ENCODE measurements at regions not wholly inside any gene's neighbourhood (a gene's known extent, or its start where the extent isn't known, plus 50 kb on each side); places are given as distances from the start of the nearest gene placed in this dataset.
"Not testable (repeated sequence)": the region's sequence is repeated elsewhere in the genome, so short reads cannot be mapped to it uniquely, and the experiment has no call there.

GRCh38 chr2:126222278-126222677 lies 433.7 kb upstream of the GYPC start:
- no peak for DNase-seq (ENCODE audit: low read depth in 2 of 2)

- no peak for DNase-seq (ENCODE audit: low read depth in 2 of 2)
Measured at GRCh38 chr2:126224776-126225175, 431.2 kb upstream of the GYPC start.

- no peak for DNase-seq (ENCODE audit: low read depth in 2 of 2)
Measured at GRCh38 chr2:126227250-126227649, 428.7 kb upstream of the GYPC start.

- DNase-seq (ENCODE audit: low read depth in 2 of 2), result no peak
Measured at GRCh38 chr2:126228531-126228930, 427.4 kb upstream of the GYPC start.

GRCh38 chr2:126238251-126238650 lies 417.7 kb upstream of the GYPC start:
- no peak for DNase-seq (ENCODE audit: low read depth in 2 of 2)

- DNase-seq (ENCODE audit: low read depth in 2 of 2), result no peak
Measured at GRCh38 chr2:126239320-126239955, 416.5 kb upstream of the GYPC start.

GRCh38 chr2:126241001-126241400 lies 415.0 kb upstream of the GYPC start:
- DNase-seq (ENCODE audit: low read depth in 2 of 2), result no peak

- DNase-seq (ENCODE audit: low read depth in 2 of 2), result no peak
Measured at GRCh38 chr2:126241411-126241810, 414.5 kb upstream of the GYPC start.

- DNase-seq (ENCODE audit: low read depth in 2 of 2), result no peak
Measured at GRCh38 chr2:126244937-126245336, 411.0 kb upstream of the GYPC start.

- DNase-seq (ENCODE audit: low read depth in 2 of 2), result no peak
Measured at GRCh38 chr2:126253669-126254068, 402.3 kb upstream of the GYPC start.

- DNase-seq (ENCODE audit: low read depth in 2 of 2), result no peak
Measured at GRCh38 chr2:126264625-126265024, 391.3 kb upstream of the GYPC start.

GRCh38 chr2:126269911-126270310 lies 386.0 kb upstream of the GYPC start:
- DNase-seq (ENCODE audit: low read depth in 2 of 2), result no peak

- DNase-seq (ENCODE audit: low read depth in 2 of 2), result no peak
Measured at GRCh38 chr2:126270587-126270986, 385.4 kb upstream of the GYPC start.

GRCh38 chr2:126272401-126272800 lies 383.6 kb upstream of the GYPC start:
- DNase-seq (ENCODE audit: low read depth in 2 of 2), result no peak

GRCh38 chr2:126275098-126275497 lies 380.9 kb upstream of the GYPC start:
- DNase-seq (ENCODE audit: low read depth in 2 of 2), result no peak

GRCh38 chr2:126276268-126276667 lies 379.7 kb upstream of the GYPC start:
- not testable (repeated sequence) for DNase-seq (ENCODE audit: low read depth in 2 of 2)

GRCh38 chr2:126288362-126288761 lies 367.6 kb upstream of the GYPC start:
- DNase-seq (ENCODE audit: low read depth in 2 of 2), result no peak

GRCh38 chr2:126293962-126294361 lies 362.0 kb upstream of the GYPC start:
- not testable (repeated sequence) for DNase-seq (ENCODE audit: low read depth in 2 of 2)

GRCh38 chr2:126299469-126299976 lies 356.4 kb upstream of the GYPC start:
- DNase-seq (ENCODE audit: low read depth in 2 of 2), result no peak

- DNase-seq (ENCODE audit: low read depth in 2 of 2), result no peak
Measured at GRCh38 chr2:126300348-126300747, 355.6 kb upstream of the GYPC start.

GRCh38 chr2:126302043-126302442 lies 353.9 kb upstream of the GYPC start:
- DNase-seq (ENCODE audit: low read depth in 2 of 2), result no peak

- DNase-seq (ENCODE audit: low read depth in 2 of 2), result no peak
Measured at GRCh38 chr2:126303113-126303512, 352.8 kb upstream of the GYPC start.

GRCh38 chr2:126304154-126304553 lies 351.8 kb upstream of the GYPC start:
- DNase-seq (ENCODE audit: low read depth in 2 of 2), result no peak

GRCh38 chr2:126306539-126306938 lies 349.4 kb upstream of the GYPC start:
- DNase-seq (ENCODE audit: low read depth in 2 of 2), result no peak
